IMR-90 (cell line): ENCODE measurements at regions not wholly inside any gene's neighbourhood (a gene's known extent, or its start where the extent isn't known, plus 50 kb on each side); places are given as distances from the start of the nearest gene placed in this dataset.

Source experiments
- ATAC-seq: fragments of 200-7000 bp; cut with Tn5 transposase; 2 replicates; pipeline ENCODE4 v1.9.1; 2020; ENCODE audit warnings: low read depth, mild to moderate bottlenecking, moderate library complexity
- BruUV-seq: library from RNA; stranded (reverse); fragments of 400-500 nt; replicated peaks from 2 replicates; lab custom pipeline; 2021; lab: Mats Ljungman, UMichigan
- CTCF ChIA-PET: fragments of 300-600 bp; formaldehyde crosslinking; extraction: SDS; loops from one replicate; lab custom pipeline; 2021; ENCODE audit warnings: antibody characterized with exemption; lab: Yijun Ruan, JAX
- POLR2A ChIA-PET: fragments of 300-600 bp; sonication (Branson Sonifier 250); formaldehyde crosslinking; loops from one replicate; lab custom pipeline; 2022; ENCODE audit warnings: antibody characterized with exemption; ENCODE audit not compliant: unreplicated experiment; lab: Charles Lee
- DNase-seq: peaks from one replicate; pipeline ENCODE4 v3.0.0; 2013
- H2AFZ ChIP-seq: replicated peaks from 2 replicates; pipeline ENCODE3; 2013; ENCODE audit warnings: low read length, mild to moderate bottlenecking; ENCODE audit not compliant: poor library complexity
- H2AK5ac ChIP-seq: 2 replicates; pipeline ENCODE4 v1.6.1; 2013; ENCODE audit warnings: low read depth, low read length, inconsistent platforms
- H2AK9ac ChIP-seq: replicated peaks from 2 replicates; pipeline ENCODE3; 2013; ENCODE audit warnings: mild to moderate bottlenecking, low read depth, low read length, moderate library complexity; ENCODE audit not compliant: poor library complexity
- H2BK120ac ChIP-seq: 2 replicates; pipeline ENCODE4 v1.6.1; 2013; ENCODE audit warnings: low read depth, low read length, inconsistent platforms
- H2BK15ac ChIP-seq: 3 replicates; pipeline ENCODE4 v1.6.1; 2013; ENCODE audit warnings: low read depth, low read length, inconsistent platforms
- H2BK20ac ChIP-seq: 2 replicates; pipeline ENCODE4 v1.6.1; 2013; ENCODE audit warnings: low read depth, mild to moderate bottlenecking, inconsistent platforms, low read length, moderate library complexity
- H2BK5ac ChIP-seq: 2 replicates; pipeline ENCODE4 v1.6.1; 2013; ENCODE audit warnings: mild to moderate bottlenecking, low read depth, low read length, inconsistent platforms; ENCODE audit not compliant: poor library complexity, severe bottlenecking
- H3K14ac ChIP-seq: replicated peaks from 2 replicates; pipeline ENCODE4 v1.6.1; 2013; ENCODE audit warnings: low read depth, low read length, inconsistent platforms
- H3K18ac ChIP-seq: 2 replicates; pipeline ENCODE4 v1.6.1; 2013; ENCODE audit warnings: low read depth, low read length, control low read depth
- H3K23ac ChIP-seq: 2 replicates; pipeline ENCODE4 v1.6.1; 2013; ENCODE audit warnings: low read depth, low read length, inconsistent platforms
- H3K27ac ChIP-seq: 2 replicates; pipeline ENCODE4 v1.5.1; 2013; ENCODE audit warnings: mild to moderate bottlenecking, control low read depth, low read length; ENCODE audit not compliant: insufficient read depth
- H3K27me3 ChIP-seq: 2 replicates; pipeline ENCODE4 v1.6.1; 2013; ENCODE audit warnings: low read length; ENCODE audit not compliant: control insufficient read depth, insufficient read depth
- H3K36me3 ChIP-seq: 2 replicates; pipeline ENCODE4 v1.6.1; 2013; ENCODE audit warnings: low read length, mixed read lengths; ENCODE audit not compliant: control insufficient read depth, insufficient read depth
- H3K4ac ChIP-seq: 2 replicates; pipeline ENCODE4 v1.6.1; 2013; ENCODE audit warnings: low read depth, low read length, inconsistent platforms
- H3K4me1 ChIP-seq: 2 replicates; pipeline ENCODE4 v1.6.1; 2013; ENCODE audit warnings: low read length, mixed read lengths; ENCODE audit not compliant: control insufficient read depth, insufficient read depth
- H3K4me2 ChIP-seq: 2 replicates; pipeline ENCODE4 v1.6.1; 2013; ENCODE audit warnings: low read depth, mild to moderate bottlenecking, control low read depth, low read length, moderate library complexity
- H3K4me3 ChIP-seq: 2 replicates; pipeline ENCODE4 v1.5.1; 2013; ENCODE audit warnings: low read depth, mild to moderate bottlenecking, control low read depth, low read length, moderate library complexity; ENCODE audit not compliant: insufficient read depth
- H3K56ac ChIP-seq: 2 replicates; pipeline ENCODE4 v1.6.1; 2013; ENCODE audit warnings: low read length, inconsistent platforms; ENCODE audit not compliant: insufficient read depth; ENCODE audit errors: extremely low read depth
- H3K79me1 ChIP-seq, 2 experiments: 2 replicates each; pipeline ENCODE4 v1.6.1; 2013; ENCODE audit warnings: low read length in 2 of 2, inconsistent platforms in 1 of 2, low read depth in 1 of 2
- H3K9ac ChIP-seq: 2 replicates; pipeline ENCODE4 v1.6.1; 2013; ENCODE audit warnings: low read depth, low read length, control low read depth
- H3K9me1 ChIP-seq: 2 replicates; pipeline ENCODE4 v1.6.1; 2013; ENCODE audit warnings: low read length, inconsistent platforms; ENCODE audit not compliant: insufficient read depth
- H3K9me3 ChIP-seq: 2 replicates; pipeline ENCODE4 v1.6.1; 2013; ENCODE audit warnings: low read length; ENCODE audit not compliant: control insufficient read depth, insufficient read depth
- H4K20me1 ChIP-seq: 2 replicates; pipeline ENCODE4 v1.6.1; 2013; ENCODE audit warnings: low read length, inconsistent platforms; ENCODE audit not compliant: insufficient read depth
- H4K5ac ChIP-seq: 2 replicates; pipeline ENCODE4 v1.6.1; 2013; ENCODE audit warnings: mild to moderate bottlenecking, low read depth, low read length, control low read depth
- H4K8ac ChIP-seq, 2 experiments: 2 replicates each; pipeline ENCODE4 v1.6.1; 2013; ENCODE audit warnings: low read depth in 2 of 2, low read length in 2 of 2, control low read depth in 1 of 2, inconsistent platforms in 1 of 2
- H4K91ac ChIP-seq: 2 replicates; pipeline ENCODE4 v1.6.1; 2013; ENCODE audit warnings: low read depth, low read length, inconsistent platforms; ENCODE audit not compliant: insufficient read depth
- BHLHE40 ChIP-seq: fragments of 150-350 bp; IDR thresholded peaks from 2 replicates; pipeline ENCODE4 v1.6.1; 2016; ENCODE audit warnings: mild to moderate bottlenecking, low read depth, low read length
- CEBPB ChIP-seq: IDR thresholded peaks from 2 replicates; pipeline ENCODE4 v1.6.1; 2012; ENCODE audit warnings: low read depth, low read length, improper control_type of control experiment
- FOS ChIP-seq: fragments of 150-350 bp; IDR thresholded peaks from 2 replicates; pipeline ENCODE4 v1.6.1; 2016; ENCODE audit warnings: low read depth, low read length
- MAFK ChIP-seq: IDR thresholded peaks from 2 replicates; pipeline ENCODE4 v1.6.1; 2012; ENCODE audit warnings: low read depth, low read length, improper control_type of control experiment
- MAZ ChIP-seq: IDR thresholded peaks from 2 replicates; pipeline ENCODE4 v1.6.1; 2012; ENCODE audit warnings: low read depth, mild to moderate bottlenecking, low read length, improper control_type of control experiment, moderate library complexity, borderline replicate concordance
- NFE2L2 ChIP-seq: fragments of 150-350 bp; IDR thresholded peaks from 2 replicates; pipeline ENCODE4 v1.6.1; 2016; ENCODE audit warnings: low read depth, mild to moderate bottlenecking, low read length
- POLR2A ChIP-seq: IDR thresholded peaks from 2 replicates; pipeline ENCODE4 v1.6.1; 2012; ENCODE audit warnings: mild to moderate bottlenecking, low read depth, low read length
- RAD21 ChIP-seq: IDR thresholded peaks from 2 replicates; pipeline ENCODE4 v1.6.1; 2012; ENCODE audit warnings: low read length, improper control_type of control experiment
- RFX5 ChIP-seq: IDR thresholded peaks from 2 replicates; pipeline ENCODE4 v1.8.0; 2012; ENCODE audit warnings: low read depth, mild to moderate bottlenecking, low read length, moderate library complexity
- WGBS, 2 experiments: methylation state at CpG; one replicate each; pipeline versions ENCODE4 v1.1.5 to v1.1.7; 2013; ENCODE audit warnings: missing lambda C conversion rate in 2 of 2; ENCODE audit not compliant: insufficient read length in 1 of 2; ENCODE audit errors: extremely low coverage in 2 of 2; 5-methylcytosine and 5-hydroxymethylcytosine counted together
- dilution Hi-C: fragments of 300-500 bp; cut with HindIII; formaldehyde crosslinking; loops from one replicate; pipeline ENCODE4 v1.14.3; 2018; ENCODE audit warnings: low sequenced_read_pairs; ENCODE audit not compliant: unreplicated experiment
- in situ Hi-C: fragments of 300-500 bp; cut with MboI; formaldehyde crosslinking; loops from 3 replicates; pipeline ENCODE4 v1.14.3; 2019; ENCODE audit warnings: low sequenced_read_pairs, inconsistent platforms, mixed read lengths
- intact Hi-C: fragments of 100-400 bp; cut with micrococcal nuclease; formaldehyde crosslinking; loops from 2 replicates; pipeline ENCODE4 v1.10.0; 2022

- peak overlapping the region; percentile 52; the same call in 1 of the 2 replicates for H3K14ac ChIP-seq
- peak overlapping the region; percentile 61 for H2BK120ac ChIP-seq
- POLR2A ChIA-PET: interaction anchor here (1.0 kb wide), 1 partner anchor 72 kb away, joined by 3 read pairs; the partner anchor contains the start of gene YWHAQ
- TF ChIP-seq MAZ: peak; percentile 64; the same call in 1 of the 2 replicates
- TF ChIP-seq RAD21: peak; percentile 23; the same call in 1 of the 2 replicates
- no peak for TF ChIP-seq POLR2A
- no peak for TF ChIP-seq MAFK
- no peak for TF ChIP-seq CEBPB
- TF ChIP-seq BHLHE40: no peak
- no peak for TF ChIP-seq FOS
- TF ChIP-seq RFX5: no peak
- no peak for TF ChIP-seq NFE2L2
- BruUV-seq: no TSS peak
- peaks cover 3% of the 10 kb centered on the region; the same call in 1 of the 2 replicates for H4K20me1 ChIP-seq
- H2BK15ac ChIP-seq: peak overlapping the region; percentile 66; the same call in 2 of the 3 replicates
- 0 out of 4 replicates have a peak, but pooled peaks cover 0 to 3% of the 10 kb centered on the region in 2 experiments for H3K79me1 ChIP-seq
- H2AFZ ChIP-seq: peak overlapping the region; percentile 74
- CTCF ChIA-PET: no interaction called here
- H2BK20ac ChIP-seq: peak overlapping the region; percentile 77; the same call in 1 of the 2 replicates
- H3K56ac ChIP-seq: no peak overlapping the region
- peaks cover 25% of the 10 kb centered on the region for H3K9me1 ChIP-seq
- peak overlapping the region; percentile 47 for H2AK9ac ChIP-seq
- intact Hi-C loops: no loop called here
- peak overlapping the region; percentile 10; the same call in 1 of the 2 replicates for H3K18ac ChIP-seq
- H4K91ac ChIP-seq: peak overlapping the region; percentile 39; the same call in 1 of the 2 replicates
- H3K9ac ChIP-seq: no peak overlapping the region
- H3K4me1 ChIP-seq: peaks cover 15% of the 10 kb centered on the region
- no peaks in the 10 kb centered on the region for H3K9me3 ChIP-seq
- DNase-seq: peak; percentile 71
- dilution Hi-C loops: no loop called here
- peak overlapping the region; percentile 12 to 74; a peak in 2 of 4 replicates for H4K8ac ChIP-seq
- peak overlapping the region; percentile 18; the same call in 1 of the 2 replicates for H3K27ac ChIP-seq
- H3K27me3 ChIP-seq: no peaks in the 10 kb centered on the region
- H3K4me3 ChIP-seq: no peak overlapping the region
- 0 out of 2 replicates have a peak overlapping the region, but pooled peaks have one; percentile 1 for H3K23ac ChIP-seq
- H2BK5ac ChIP-seq: peak overlapping the region; percentile 10
- H3K36me3 ChIP-seq: no peaks in the 10 kb centered on the region
- in situ Hi-C loops: no loop called here
- H3K4me2 ChIP-seq: peak overlapping the region; percentile 43
- ATAC-seq: peak; percentile 78
- no peak overlapping the region for H4K5ac ChIP-seq
- H2AK5ac ChIP-seq: peak overlapping the region; percentile 91
- 80% methylated on average over 1 of the region's 11 CpGs; no CpG with 5 or more reads in 1 of the 2 experiments for WGBS, 2 experiments
- H3K4ac ChIP-seq: peak overlapping the region; percentile 75
Measured at GRCh38 chr2:9703085-9703678, 72.4 kb upstream of the YWHAQ start.
